HepG2 (cell line): ENCODE measurements at regions not wholly inside any gene's neighbourhood (a gene's known extent, or its start where the extent isn't known, plus 50 kb on each side); places are given as distances from the start of the nearest gene placed in this dataset.

Experiments used
- ATAC-seq: fragments of 200-7000 bp; cut with Tn5 transposase; 3 replicates; pipeline ENCODE4 v1.9.1; 2020; ENCODE audit warnings: mild to moderate bottlenecking, moderate library complexity
- BruUV-seq: library from RNA; stranded (reverse); fragments of 400-500 nt; replicated peaks from 2 replicates; lab custom pipeline; 2021; lab: Mats Ljungman, UMichigan
- CTCF ChIA-PET: fragments of 300-600 bp; formaldehyde crosslinking; extraction: SDS; loops from one replicate; lab custom pipeline; 2021; ENCODE audit warnings: low total read pairs, inconsistent platforms, low intra/inter-chr PET ratio; lab: Yijun Ruan, JAX
- POLR2A ChIA-PET: fragments of 350-600 bp; sonication (Branson Sonifier 250); formaldehyde crosslinking; loops from one replicate; lab custom pipeline; 2020; ENCODE audit warnings: antibody characterized with exemption, inconsistent platforms; lab: Yijun Ruan, JAX
- DNase-seq: peaks from one replicate; pipeline ENCODE4 v3.0.0-alpha.2; 2015; ENCODE audit warnings: low spot score
- FAIRE-seq: peaks from 3 replicates; lab custom pipeline; 2011; peaks lifted over from hg19 to GRCh38; lab: Jason Lieb, UNC
- H2AFZ ChIP-seq: one replicate; pipeline ENCODE4 v1.6.1; 2011; ENCODE audit warnings: low read length, inconsistent platforms
- H3K27ac ChIP-seq: fragments of 300-600 bp; 3 replicates; pipeline ENCODE4 v1.8.0; 2011; ENCODE audit warnings: mixed run types, mild to moderate bottlenecking, mixed read lengths, low read length, inconsistent platforms; ENCODE audit not compliant: insufficient read depth; ENCODE audit errors: extremely low read length
- H3K27me3 ChIP-seq, 2 experiments: fragments of 200-600 bp in 1 of 2; 2 replicates in 1 of 2; 3 replicates in 1 of 2; pipeline versions ENCODE4 v1.6.0 to v1.8.0; 2011; ENCODE audit warnings: low read length in 2 of 2, mild to moderate bottlenecking in 2 of 2, moderate library complexity in 2 of 2, inconsistent platforms in 1 of 2; ENCODE audit not compliant: insufficient read depth in 2 of 2, control insufficient read depth in 1 of 2
- H3K36me3 ChIP-seq, 2 experiments: fragments of 200-600 bp in 1 of 2; replicated peaks in 1 of 2; 2 replicates in 1 of 2; 3 replicates in 1 of 2; pipeline versions ENCODE4 v1.5.1 to v1.8.0; 2011; ENCODE audit warnings: low read length in 2 of 2, inconsistent platforms in 1 of 2; ENCODE audit not compliant: insufficient read depth in 2 of 2, control insufficient read depth in 1 of 2
- H3K4me1 ChIP-seq: 2 replicates; pipeline ENCODE4 v1.5.1; 2012; ENCODE audit warnings: low read length, inconsistent platforms; ENCODE audit not compliant: insufficient read depth
- H3K4me2 ChIP-seq: 2 replicates; pipeline ENCODE4 v1.6.0; 2011; ENCODE audit warnings: low read depth, low read length, inconsistent platforms
- H3K4me3 ChIP-seq, 3 experiments: fragments of 200-600 bp in 1 of 3; sonication (generic), shearing (Covaris generic) in 1 of 3; replicated peaks in 1 of 3; 2 replicates each; pipeline ENCODE4 v1.5.1; 2011 to 2016; ENCODE audit warnings: low read length in 3 of 3, inconsistent platforms in 2 of 3, low read depth in 2 of 3, mild to moderate bottlenecking in 2 of 3, control low read depth in 1 of 3, mixed read lengths in 1 of 3; ENCODE audit not compliant: insufficient read depth in 1 of 3
- H3K79me2 ChIP-seq: one replicate; pipeline ENCODE4 v1.6.1; 2011; ENCODE audit warnings: low read length, inconsistent platforms; ENCODE audit not compliant: insufficient read depth
- H3K9ac ChIP-seq: 2 replicates; pipeline ENCODE4 v1.6.0; 2011; ENCODE audit warnings: mild to moderate bottlenecking, low read depth, low read length, inconsistent platforms; ENCODE audit not compliant: insufficient read depth
- H3K9me3 ChIP-seq: 2 replicates; pipeline ENCODE4 v1.5.1; 2012; ENCODE audit warnings: mild to moderate bottlenecking, low read length
- H4K20me1 ChIP-seq: 2 replicates; pipeline ENCODE4 v1.6.0; 2011; ENCODE audit warnings: inconsistent platforms, mild to moderate bottlenecking, low read length, moderate library complexity; ENCODE audit not compliant: insufficient read depth
- ATAD3A ChIP-seq: sonication (generic); formaldehyde crosslinking; IDR thresholded peaks from 2 replicates; pipeline ENCODE4 v1.4.0; 2020; ENCODE audit warnings: missing genetic modification reagents
- ATF7 ChIP-seq, 2 experiments: fragments of 450-650 bp in 1 of 2; sonication (generic) in 1 of 2; formaldehyde crosslinking in 1 of 2; IDR thresholded peaks; 2 replicates each; pipeline versions ENCODE4 v1.4.0 to v1.6.1; 2016 to 2020; ENCODE audit warnings: antibody characterized with exemption in 1 of 2, mild to moderate bottlenecking in 1 of 2, missing genetic modification reagents in 1 of 2
- ELF1 ChIP-seq: sonication (generic); formaldehyde crosslinking; IDR thresholded peaks from 2 replicates; pipeline ENCODE4 v1.4.0; 2020; ENCODE audit warnings: missing genetic modification reagents
- FLYWCH1 ChIP-seq: sonication (generic); formaldehyde crosslinking; IDR thresholded peaks from 2 replicates; pipeline ENCODE4 v1.8.1; 2023; ENCODE audit warnings: mild to moderate bottlenecking, missing genetic modification reagents
- HOXA7 ChIP-seq: sonication (generic); formaldehyde crosslinking; IDR thresholded peaks from 2 replicates; pipeline ENCODE4 v1.8.1; 2022; ENCODE audit warnings: mild to moderate bottlenecking, missing genetic modification reagents, moderate library complexity
- MAFF ChIP-seq: IDR thresholded peaks from 2 replicates; pipeline ENCODE4 v1.6.1; 2011; ENCODE audit warnings: low read depth, low read length, improper control_type of control experiment
- MAFK ChIP-seq, 2 experiments: IDR thresholded peaks in 1 of 2; conservative IDR thresholded peaks in 1 of 2; 2 replicates each; pipeline ENCODE4 v1.6.1; 2011; ENCODE audit warnings: improper control_type of control experiment in 2 of 2, low read length in 2 of 2
- MTF1 ChIP-seq: sonication (generic); formaldehyde crosslinking; IDR thresholded peaks from 2 replicates; pipeline ENCODE4 v1.5.0; 2020; ENCODE audit warnings: missing genetic modification reagents
- ONECUT2 ChIP-seq: sonication (generic); formaldehyde crosslinking; IDR thresholded peaks from 2 replicates; pipeline ENCODE4 v1.4.0; 2020; ENCODE audit warnings: missing genetic modification reagents
- PLSCR1 ChIP-seq: sonication (generic); formaldehyde crosslinking; IDR thresholded peaks from 2 replicates; pipeline ENCODE4 v1.5.0; 2020; ENCODE audit warnings: missing genetic modification reagents, mild to moderate bottlenecking, borderline replicate concordance
- SAFB2 ChIP-seq: sonication (generic); formaldehyde crosslinking; IDR thresholded peaks from 2 replicates; pipeline ENCODE4 v1.5.1; 2020; ENCODE audit warnings: missing genetic modification reagents, low read depth, mild to moderate bottlenecking, borderline replicate concordance
- THRA ChIP-seq: sonication (generic); formaldehyde crosslinking; IDR thresholded peaks from 2 replicates; pipeline ENCODE4 v1.4.0; 2020; ENCODE audit warnings: missing genetic modification reagents, borderline replicate concordance
- ZNF329 ChIP-seq: sonication (generic); formaldehyde crosslinking; IDR thresholded peaks from 2 replicates; pipeline ENCODE4 v1.9.0; 2021; ENCODE audit warnings: low read depth, mild to moderate bottlenecking, missing genetic modification reagents
- ZNF772 ChIP-seq: sonication (generic); formaldehyde crosslinking; IDR thresholded peaks from 2 replicates; pipeline ENCODE4 v1.5.0; 2020; ENCODE audit warnings: mild to moderate bottlenecking, missing genetic modification reagents
- ZNF777 ChIP-seq: sonication (generic); formaldehyde crosslinking; IDR thresholded peaks from 2 replicates; pipeline ENCODE4 v1.4.0; 2020; ENCODE audit warnings: missing genetic modification reagents
- WGBS: methylation state at CpG from one replicate; pipeline ENCODE4 v1.1.6; 2017; ENCODE audit warnings: low lambda C conversion rate; 5-methylcytosine and 5-hydroxymethylcytosine counted together
- in situ Hi-C: cut with HindIII; loops from 2 replicates; pipeline ENCODE4 v1.10.0; 2017; ENCODE audit warnings: low pct_unique_long_range_greater_than_20kb; ENCODE audit not compliant: extremely low pct_ligation_motif_present
- intact Hi-C: fragments of 100-400 bp; cut with micrococcal nuclease; formaldehyde crosslinking; loops from one replicate; pipeline ENCODE4 v1.10.0; 2022; ENCODE audit not compliant: unreplicated experiment
- TF ChIP-seq, protein P1 (sequence below): sonication (generic); formaldehyde crosslinking; IDR thresholded peaks from 2 replicates; pipeline ENCODE4 v1.4.0; 2020; ENCODE audit warnings: missing genetic modification reagents, borderline replicate concordance

DNA sequence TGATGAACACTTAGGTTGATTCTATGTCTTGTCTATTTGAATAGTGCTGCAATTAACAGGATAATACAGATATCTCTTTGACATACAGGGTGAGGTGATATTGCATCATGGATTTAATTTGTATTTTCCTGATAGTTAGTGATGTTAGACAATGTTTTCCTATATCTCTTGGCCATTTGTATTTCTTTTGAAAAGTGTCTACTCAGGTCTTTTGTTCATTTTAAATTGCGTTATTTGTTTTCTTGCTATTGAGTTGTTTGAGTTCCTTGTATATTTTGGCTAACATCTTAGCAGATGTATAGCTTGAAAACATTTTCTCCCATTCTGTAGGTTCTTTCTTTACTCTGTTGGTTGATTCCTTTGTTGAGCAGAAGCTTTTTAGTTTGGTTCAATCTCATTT, 460.6 kb downstream of the CCDC91 start:
- FAIRE-seq (no peak), ATAC-seq (no peak), DNase-seq (no peak)
- Histone ChIP-seq H3K9me3 (peaks cover 6% of the 10 kb centered on the region; the same call in 1 of the 2 replicates), H3K36me3 (no peaks in the 10 kb centered on the region), H4K20me1 (no peaks in the 10 kb centered on the region), H3K9ac (no peak overlapping the region), H3K79me2 (no peaks in the 10 kb centered on the region), H3K4me1 (no peaks in the 10 kb centered on the region), H3K27ac (no peak overlapping the region), H2AFZ (no peak overlapping the region), H3K27me3 (no peaks in the 10 kb centered on the region), H3K4me3 (no peak overlapping the region), H3K4me2 (no peak overlapping the region)
- no peak for TF ChIP-seq THRA (CRISPR knock-in tag)
- peak; percentile 38; the same call in 1 of the 2 replicates for TF ChIP-seq ATF7 (IDR thresholded peaks at IDR 0.05)
- no peak for TF ChIP-seq ATF7 (CRISPR knock-in tag; IDR thresholded peaks at IDR 0.05)
- TF ChIP-seq MAFF, result peak; percentile 49; the same call in 1 of the 2 replicates
- no peak for TF ChIP-seq PLSCR1 (CRISPR knock-in tag)
- peak; percentile 39 to 71 for TF ChIP-seq MAFK (conservative IDR thresholded peaks at IDR 0.05 in 1 of 2, IDR thresholded peaks at IDR 0.05 in 1 of 2; ENCODE audit: low read length in 2 of 2)
- ChIA-PET CTCF (no interaction called here), POLR2A (no interaction called here)
- in situ Hi-C loops, result no loop called here
- no TSS peak for BruUV-seq
- intact Hi-C loops, result no loop called here
- WGBS, result 45% methylated on average over 1 of the region's 1 CpG

DNA sequence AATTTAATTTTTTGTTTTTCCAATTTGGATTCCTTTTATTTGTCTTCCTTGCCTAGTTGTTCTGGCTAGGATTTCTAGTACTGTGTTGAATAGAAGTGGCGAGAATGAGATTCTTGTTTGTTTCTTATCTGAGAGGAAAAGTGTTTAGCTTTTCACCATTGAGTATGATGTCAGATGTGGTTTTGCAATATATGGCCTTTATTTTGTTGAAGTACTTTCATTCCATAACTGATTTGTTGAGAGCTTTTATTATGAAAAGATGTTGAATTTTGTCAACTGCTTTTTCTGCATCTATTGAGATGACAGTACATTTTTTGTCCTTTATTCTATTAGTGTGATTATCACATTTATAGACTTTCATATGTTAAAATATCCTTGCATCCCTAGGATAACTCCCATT, 462.0 kb downstream of the CCDC91 start:
- Histone ChIP-seq H3K79me2 (no peaks in the 10 kb centered on the region), H3K36me3 (no peaks in the 10 kb centered on the region), H3K4me1 (no peaks in the 10 kb centered on the region), H3K9me3 (peaks cover 7% of the 10 kb centered on the region; the same call in 1 of the 2 replicates), H3K9ac (no peak overlapping the region), H2AFZ (no peak overlapping the region), H3K27ac (no peak overlapping the region), H3K27me3 (no peaks in the 10 kb centered on the region), H4K20me1 (no peaks in the 10 kb centered on the region), H3K4me3 (no peak overlapping the region), H3K4me2 (no peak overlapping the region)
- in situ Hi-C loops, result no loop called here
- ATAC-seq (no peak), DNase-seq (no peak), FAIRE-seq (no peak)
- intact Hi-C loops, result no loop called here
- WGBS, result 4% methylated on average over 1 of the region's 1 CpG
- POLR2A ChIA-PET, result no interaction called here
- no TSS peak for BruUV-seq
- CTCF ChIA-PET, result no interaction called here
- no peak for TF ChIP-seq HOXA7 (CRISPR knock-in tag)
- no peak for TF ChIP-seq SAFB2 (CRISPR knock-in tag)
- no peak for TF ChIP-seq FLYWCH1 (CRISPR knock-in tag)
- no peak for TF ChIP-seq ZNF329
- no peak for TF ChIP-seq ELF1 (CRISPR knock-in tag)
- no peak for TF ChIP-seq MTF1 (CRISPR knock-in tag)
- TF ChIP-seq ATAD3A, result no peak
- TF ChIP-seq, protein P1, sequence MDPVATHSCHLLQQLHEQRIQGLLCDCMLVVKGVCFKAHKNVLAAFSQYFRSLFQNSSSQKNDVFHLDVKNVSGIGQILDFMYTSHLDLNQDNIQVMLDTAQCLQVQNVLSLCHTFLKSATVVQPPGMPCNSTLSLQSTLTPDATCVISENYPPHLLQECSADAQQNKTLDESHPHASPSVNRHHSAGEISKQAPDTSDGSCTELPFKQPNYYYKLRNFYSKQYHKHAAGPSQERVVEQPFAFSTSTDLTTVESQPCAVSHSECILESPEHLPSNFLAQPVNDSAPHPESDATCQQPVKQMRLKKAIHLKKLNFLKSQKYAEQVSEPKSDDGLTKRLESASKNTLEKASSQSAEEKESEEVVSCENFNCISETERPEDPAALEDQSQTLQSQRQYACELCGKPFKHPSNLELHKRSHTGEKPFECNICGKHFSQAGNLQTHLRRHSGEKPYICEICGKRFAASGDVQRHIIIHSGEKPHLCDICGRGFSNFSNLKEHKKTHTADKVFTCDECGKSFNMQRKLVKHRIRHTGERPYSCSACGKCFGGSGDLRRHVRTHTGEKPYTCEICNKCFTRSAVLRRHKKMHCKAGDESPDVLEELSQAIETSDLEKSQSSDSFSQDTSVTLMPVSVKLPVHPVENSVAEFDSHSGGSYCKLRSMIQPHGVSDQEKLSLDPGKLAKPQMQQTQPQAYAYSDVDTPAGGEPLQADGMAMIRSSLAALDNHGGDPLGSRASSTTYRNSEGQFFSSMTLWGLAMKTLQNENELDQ (CRISPR knock-in tag), result no peak
- TF ChIP-seq ZNF772 (CRISPR knock-in tag), result no peak
- TF ChIP-seq ZNF777 (CRISPR knock-in tag), result no peak
- no peak for TF ChIP-seq ONECUT2
